Loucy (cell line): ENCODE measurements at regions not wholly inside any gene's neighbourhood (a gene's known extent, or its start where the extent isn't known, plus 50 kb on each side); places are given as distances from the start of the nearest gene placed in this dataset.

Source experiments
- H2AFZ ChIP-seq: fragments of 200-600 bp; sonication (generic); 2 replicates; pipeline ENCODE4 v1.6.0; 2016; ENCODE audit warnings: antibody characterized with exemption, mild to moderate bottlenecking, low read length, moderate library complexity
- H3F3A ChIP-seq: fragments of 200-600 bp; 2 replicates; pipeline ENCODE4 v1.6.0; 2016; ENCODE audit warnings: antibody characterized with exemption, low read depth, mild to moderate bottlenecking
- H3K27me3 ChIP-seq: fragments of 200-600 bp; sonication (generic); 2 replicates; pipeline ENCODE4 v1.6.1; 2014; ENCODE audit warnings: low read length, mild to moderate bottlenecking; ENCODE audit not compliant: insufficient read depth, poor library complexity, severe bottlenecking
- H3K36me3 ChIP-seq: fragments of 200-600 bp; sonication (generic); 2 replicates; pipeline ENCODE4 v1.6.1; 2016; ENCODE audit warnings: low read length; ENCODE audit not compliant: insufficient read depth
- H3K4me1 ChIP-seq: fragments of 200-600 bp; sonication (generic); 2 replicates; pipeline ENCODE4 v1.5.1; 2014; ENCODE audit warnings: low read length, mild to moderate bottlenecking; ENCODE audit not compliant: insufficient read depth, poor library complexity, severe bottlenecking
- H3K4me2 ChIP-seq: fragments of 200-600 bp; sonication (generic); 2 replicates; pipeline ENCODE4 v1.6.0; 2014; ENCODE audit warnings: antibody characterized with exemption, low read length, low read depth, mild to moderate bottlenecking; ENCODE audit not compliant: poor library complexity, severe bottlenecking
- H3K4me3 ChIP-seq: fragments of 200-600 bp; sonication (generic); 2 replicates; pipeline ENCODE4 v1.5.1; 2014; ENCODE audit warnings: low read length, mild to moderate bottlenecking, mixed read lengths; ENCODE audit not compliant: poor library complexity, severe bottlenecking
- H3K79me2 ChIP-seq: fragments of 200-600 bp; sonication (generic); 2 replicates; pipeline ENCODE4 v1.6.1; 2014; ENCODE audit warnings: low read length; ENCODE audit not compliant: insufficient read depth
- H3K9ac ChIP-seq: fragments of 200-600 bp; sonication (generic); 2 replicates; pipeline ENCODE4 v1.6.0; 2014; ENCODE audit warnings: mild to moderate bottlenecking, low read depth, low read length, moderate library complexity; ENCODE audit not compliant: poor library complexity, severe bottlenecking
- H3K9me2 ChIP-seq: fragments of 200-600 bp; sonication (generic); replicated peaks from 2 replicates; pipeline ENCODE4 v1.6.1; 2016; ENCODE audit warnings: low read depth, low read length, mixed read lengths
- H3K9me3 ChIP-seq: fragments of 200-600 bp; sonication (generic); 2 replicates; pipeline ENCODE4 v1.6.1; 2014; ENCODE audit warnings: mild to moderate bottlenecking, antibody characterized with exemption, low read length, low read depth; ENCODE audit not compliant: insufficient read depth
- H4K20me1 ChIP-seq: fragments of 200-600 bp; sonication (generic); 2 replicates; pipeline ENCODE4 v1.6.0; 2014; ENCODE audit warnings: antibody characterized with exemption, low read length, mild to moderate bottlenecking; ENCODE audit not compliant: insufficient read depth, poor library complexity, severe bottlenecking
- CTCF ChIP-seq: fragments of 200-600 bp; sonication (generic); conservative IDR thresholded peaks from 2 replicates; pipeline ENCODE4 v1.5.1; 2014; ENCODE audit warnings: mild to moderate bottlenecking, antibody characterized with exemption, low read length
- EZH2phosphoT487 ChIP-seq: fragments of 200-600 bp; IDR thresholded peaks from 2 replicates; pipeline ENCODE4 v1.6.1; 2018; ENCODE audit warnings: antibody characterized with exemption, mild to moderate bottlenecking, moderate library complexity, borderline replicate concordance

GRCh38 chr4:43233321-43233720, 340.8 kb downstream of the GRXCR1 start:
- Histone ChIP-seq H3K9ac (no peak overlapping the region), H3K4me3 (no peak overlapping the region), H4K20me1 (no peaks in the 10 kb centered on the region), H3K4me1 (no peaks in the 10 kb centered on the region), H3K4me2 (no peak overlapping the region), H3F3A (no peaks in the 10 kb centered on the region), H3K36me3 (no peaks in the 10 kb centered on the region), H3K9me2 (no peaks in the 10 kb centered on the region), H3K79me2 (no peaks in the 10 kb centered on the region), H2AFZ (no peak overlapping the region), H3K9me3 (no peaks in the 10 kb centered on the region; the same call in 1 of the 2 replicates), H3K27me3 (no peaks in the 10 kb centered on the region)
- no peak for TF ChIP-seq EZH2phosphoT487
- no peak for TF ChIP-seq CTCF

GRCh38 chr4:43234626-43235415, 342.3 kb downstream of the GRXCR1 start:
- H3K9me3 ChIP-seq, result no peaks in the 10 kb centered on the region; the same call in 1 of the 2 replicates
- no peak overlapping the region for H2AFZ ChIP-seq
- H3F3A ChIP-seq, result no peaks in the 10 kb centered on the region
- H3K4me2 ChIP-seq, result no peak overlapping the region
- TF ChIP-seq EZH2phosphoT487, result no peak
- TF ChIP-seq CTCF, result no peak
- H3K9me2 ChIP-seq, result no peaks in the 10 kb centered on the region
- H3K4me1 ChIP-seq, result no peaks in the 10 kb centered on the region
- H3K4me3 ChIP-seq, result no peak overlapping the region
- H3K79me2 ChIP-seq, result no peaks in the 10 kb centered on the region
- H4K20me1 ChIP-seq, result no peaks in the 10 kb centered on the region
- no peaks in the 10 kb centered on the region for H3K27me3 ChIP-seq
- H3K9ac ChIP-seq, result no peak overlapping the region
- no peaks in the 10 kb centered on the region for H3K36me3 ChIP-seq

GRCh38 chr4:43238008-43238407, 345.5 kb downstream of the GRXCR1 start:
- no peaks in the 10 kb centered on the region for H3K79me2 ChIP-seq
- no peaks in the 10 kb centered on the region for H4K20me1 ChIP-seq
- H3K4me3 ChIP-seq, result no peak overlapping the region
- no peaks in the 10 kb centered on the region for H3K4me1 ChIP-seq
- H2AFZ ChIP-seq, result no peak overlapping the region
- H3K9me2 ChIP-seq, result no peaks in the 10 kb centered on the region
- no peak for TF ChIP-seq EZH2phosphoT487
- no peak for TF ChIP-seq CTCF
- H3F3A ChIP-seq, result no peaks in the 10 kb centered on the region
- no peaks in the 10 kb centered on the region for H3K27me3 ChIP-seq
- no peak overlapping the region for H3K9ac ChIP-seq
- H3K9me3 ChIP-seq, result no peaks in the 10 kb centered on the region; the same call in 1 of the 2 replicates
- no peak overlapping the region for H3K4me2 ChIP-seq
- no peaks in the 10 kb centered on the region for H3K36me3 ChIP-seq
